WTC11 (cell line): ENCODE measurements at regions not wholly inside any gene's neighbourhood (a gene's known extent, or its start where the extent isn't known, plus 50 kb on each side); places are given as distances from the start of the nearest gene placed in this dataset.

Experiments used
- ATAC-seq: fragments of 200-7000 bp; cut with Tn5 transposase; 2 replicates; pipeline ENCODE4 v1.10.0; 2021; ENCODE audit warnings: mild to moderate bottlenecking, moderate library complexity
- CTCF ChIA-PET: fragments of 300-600 bp; sonication (Branson Sonifier 250); formaldehyde crosslinking; loops from one replicate; lab custom pipeline; 2021; ENCODE audit warnings: antibody characterized with exemption; lab: Charles Lee
- POLR2A ChIA-PET: fragments of 350-600 bp; sonication (Branson Sonifier 250); formaldehyde crosslinking; loops from one replicate; lab custom pipeline; 2021; ENCODE audit warnings: antibody characterized with exemption; lab: Charles Lee
- DNase-seq: peaks from one replicate; pipeline ENCODE4 v3.0.0; 2021; ENCODE audit warnings: low spot score
- H3K27ac Mint-ChIP-seq: 2 replicates; pipeline ENCODE4 v1.8.0; 2021; ENCODE audit warnings: mixed read lengths
- H3K27me3 Mint-ChIP-seq: 2 replicates; pipeline ENCODE4 v1.8.0; 2021; ENCODE audit warnings: low read depth, mild to moderate bottlenecking, moderate library complexity, mixed read lengths
- H3K36me3 Mint-ChIP-seq: 2 replicates; pipeline ENCODE4 v1.8.0; 2021; ENCODE audit warnings: mixed read lengths
- H3K4me1 Mint-ChIP-seq: 2 replicates; pipeline ENCODE4 v1.8.0; 2022; ENCODE audit warnings: mixed read lengths
- H3K4me3 Mint-ChIP-seq: 2 replicates; pipeline ENCODE4 v1.8.0; 2021; ENCODE audit warnings: mild to moderate bottlenecking, moderate library complexity, mixed read lengths
- H3K9me3 Mint-ChIP-seq: 2 replicates; pipeline ENCODE4 v1.8.0; 2021; ENCODE audit warnings: mixed read lengths
- ATF1 ChIP-seq: sonication (generic); formaldehyde crosslinking; IDR thresholded peaks from 2 replicates; pipeline ENCODE4 v1.8.1; 2023; ENCODE audit warnings: mild to moderate bottlenecking, moderate library complexity, missing genetic modification reagents
- E2F5 ChIP-seq: sonication (generic); formaldehyde crosslinking; IDR thresholded peaks from 2 replicates; pipeline ENCODE4 v1.8.1; 2022; ENCODE audit warnings: mild to moderate bottlenecking, moderate library complexity, missing genetic modification reagents
- ERG ChIP-seq: fragments of 250-450 bp; sonication (Bioruptor Pico); IDR thresholded peaks from 2 replicates; pipeline ENCODE4 v1.8.0; 2021; ENCODE audit warnings: mild to moderate bottlenecking
- FOXP1 ChIP-seq: sonication (generic); formaldehyde crosslinking; IDR thresholded peaks from 2 replicates; pipeline ENCODE4 v1.8.0; 2022; ENCODE audit warnings: missing genetic modification reagents, mild to moderate bottlenecking, moderate library complexity, borderline replicate concordance
- GABPB1 ChIP-seq: sonication (generic); formaldehyde crosslinking; IDR thresholded peaks from 2 replicates; pipeline ENCODE4 v1.8.1; 2023; ENCODE audit warnings: mild to moderate bottlenecking, missing genetic modification reagents
- HMGXB4 ChIP-seq: sonication (generic); formaldehyde crosslinking; IDR thresholded peaks from 2 replicates; pipeline ENCODE4 v1.8.1; 2023; ENCODE audit warnings: mild to moderate bottlenecking, moderate library complexity, missing genetic modification reagents
- NFYB ChIP-seq: sonication (generic); formaldehyde crosslinking; conservative IDR thresholded peaks from 2 replicates; pipeline ENCODE4 v1.8.0; 2022; ENCODE audit warnings: low read depth, missing genetic modification reagents
- NR1H2 ChIP-seq: sonication (generic); formaldehyde crosslinking; IDR thresholded peaks from 2 replicates; pipeline ENCODE4 v1.9.0; 2021; ENCODE audit warnings: mild to moderate bottlenecking, moderate library complexity, missing genetic modification reagents
- STAT6 ChIP-seq: sonication (generic); formaldehyde crosslinking; conservative IDR thresholded peaks from 2 replicates; pipeline ENCODE4 v1.8.1; 2023; ENCODE audit warnings: mild to moderate bottlenecking, low read depth, missing genetic modification reagents, moderate library complexity
- ZBTB21 ChIP-seq: sonication (generic); formaldehyde crosslinking; IDR thresholded peaks from 2 replicates; pipeline ENCODE4 v1.8.1; 2023; ENCODE audit warnings: mild to moderate bottlenecking, missing genetic modification reagents, borderline replicate concordance
- ZMAT4 ChIP-seq: fragments of 250-450 bp; sonication (Bioruptor Pico); IDR thresholded peaks from 2 replicates; pipeline ENCODE4 v1.9.0; 2021; ENCODE audit warnings: mild to moderate bottlenecking
- ZNF219 ChIP-seq: sonication (generic); formaldehyde crosslinking; IDR thresholded peaks from 2 replicates; pipeline ENCODE4 v1.8.0; 2023; ENCODE audit warnings: missing genetic modification reagents, mild to moderate bottlenecking, borderline replicate concordance
- ZNF281 ChIP-seq: sonication (generic); formaldehyde crosslinking; IDR thresholded peaks from 2 replicates; pipeline ENCODE4 v1.8.0; 2023; ENCODE audit warnings: mild to moderate bottlenecking, missing genetic modification reagents
- ZNF416 ChIP-seq: fragments of 250-450 bp; sonication (Bioruptor Pico); IDR thresholded peaks from 2 replicates; pipeline ENCODE4 v1.9.0; 2021; ENCODE audit warnings: mild to moderate bottlenecking, inconsistent platforms
- ZNF425 ChIP-seq: fragments of 250-450 bp; sonication (Bioruptor Pico); conservative IDR thresholded peaks from 2 replicates; pipeline ENCODE4 v1.9.0; 2021; ENCODE audit warnings: mild to moderate bottlenecking
- ZSCAN18 ChIP-seq: fragments of 250-450 bp; sonication (Bioruptor Pico); IDR thresholded peaks from 2 replicates; pipeline ENCODE4 v2.1.2; 2022; ENCODE audit warnings: mild to moderate bottlenecking, moderate library complexity

GRCh38 chr20:60525397-60525796, 567.2 kb downstream of the CDH26 start (continued):
- TF ChIP-seq STAT6, result no peak
- TF ChIP-seq ZNF425 (CRISPR knock-in tag), result no peak

- ATAC-seq (no peak), DNase-seq (no peak)
- peaks cover 10% of the 10 kb centered on the region for H3K27me3 Mint-ChIP-seq
- H3K9me3 Mint-ChIP-seq, result peaks cover 35% of the 10 kb centered on the region
- peaks cover 8% of the 10 kb centered on the region; the same call in 1 of the 2 replicates for H3K36me3 Mint-ChIP-seq
- no peaks in the 10 kb centered on the region for H3K4me1 Mint-ChIP-seq
- CTCF ChIA-PET, result no interaction called here
- no peak overlapping the region for H3K27ac Mint-ChIP-seq
- POLR2A ChIA-PET, result no interaction called here
- no peak for TF ChIP-seq ERG (CRISPR knock-in tag)
- no peak for TF ChIP-seq NR1H2 (CRISPR knock-in tag)
- TF ChIP-seq FOXP1, result no peak
- TF ChIP-seq HMGXB4 (CRISPR knock-in tag), result no peak
- TF ChIP-seq ZMAT4 (CRISPR knock-in tag), result no peak
- no peak for TF ChIP-seq E2F5 (CRISPR knock-in tag)
- TF ChIP-seq NFYB (CRISPR knock-in tag), result no peak
- TF ChIP-seq ZNF219 (CRISPR knock-in tag), result no peak
- no peak for TF ChIP-seq ZNF416
- TF ChIP-seq GABPB1, result no peak
- no peak overlapping the region for H3K4me3 Mint-ChIP-seq
These were observed 569.4 kb downstream of the CDH26 start for GRCh38 chr20:60527656-60528055.

GRCh38 chr20:60528141-60528540, 569.9 kb downstream of the CDH26 start:
- Mint-ChIP-seq H3K27me3 (peaks cover 10% of the 10 kb centered on the region), H3K4me3 (no peak overlapping the region), H3K27ac (no peak overlapping the region), H3K36me3 (peaks cover 8% of the 10 kb centered on the region; the same call in 1 of the 2 replicates), H3K9me3 (peaks cover 35% of the 10 kb centered on the region), H3K4me1 (no peaks in the 10 kb centered on the region)
- POLR2A ChIA-PET, result no interaction called here
- DNase-seq (no peak), ATAC-seq (no peak)
- CTCF ChIA-PET, result no interaction called here
- TF ChIP-seq ZSCAN18, result no peak
- TF ChIP-seq HMGXB4 (CRISPR knock-in tag), result no peak
- no peak for TF ChIP-seq ZBTB21 (CRISPR knock-in tag)
- no peak for TF ChIP-seq ZNF281
- TF ChIP-seq ATF1, result no peak
